ENCODE measurements at regions not wholly inside any gene's neighbourhood (a gene's known extent, or its start where the extent isn't known, plus 50 kb on each side); places are given as distances from the start of the nearest gene placed in this dataset.

- TF ChIP-seq POLR2A (IDR thresholded peaks at IDR 0.05): no peak
- TF ChIP-seq, protein P1, sequence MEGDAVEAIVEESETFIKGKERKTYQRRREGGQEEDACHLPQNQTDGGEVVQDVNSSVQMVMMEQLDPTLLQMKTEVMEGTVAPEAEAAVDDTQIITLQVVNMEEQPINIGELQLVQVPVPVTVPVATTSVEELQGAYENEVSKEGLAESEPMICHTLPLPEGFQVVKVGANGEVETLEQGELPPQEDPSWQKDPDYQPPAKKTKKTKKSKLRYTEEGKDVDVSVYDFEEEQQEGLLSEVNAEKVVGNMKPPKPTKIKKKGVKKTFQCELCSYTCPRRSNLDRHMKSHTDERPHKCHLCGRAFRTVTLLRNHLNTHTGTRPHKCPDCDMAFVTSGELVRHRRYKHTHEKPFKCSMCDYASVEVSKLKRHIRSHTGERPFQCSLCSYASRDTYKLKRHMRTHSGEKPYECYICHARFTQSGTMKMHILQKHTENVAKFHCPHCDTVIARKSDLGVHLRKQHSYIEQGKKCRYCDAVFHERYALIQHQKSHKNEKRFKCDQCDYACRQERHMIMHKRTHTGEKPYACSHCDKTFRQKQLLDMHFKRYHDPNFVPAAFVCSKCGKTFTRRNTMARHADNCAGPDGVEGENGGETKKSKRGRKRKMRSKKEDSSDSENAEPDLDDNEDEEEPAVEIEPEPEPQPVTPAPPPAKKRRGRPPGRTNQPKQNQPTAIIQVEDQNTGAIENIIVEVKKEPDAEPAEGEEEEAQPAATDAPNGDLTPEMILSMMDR (IDR thresholded peaks at IDR 0.05): no peak
Measured at GRCh38 chr13:105334211-105334610, 1201.3 kb downstream of the EFNB2 start.

Measured in right lobe of liver (tissue), 4 donors.